SK-N-SH (cell line): ENCODE measurements at regions not wholly inside any gene's neighbourhood (a gene's known extent, or its start where the extent isn't known, plus 50 kb on each side); places are given as distances from the start of the nearest gene placed in this dataset.

Experiments
- CTCF ChIA-PET: fragments of 300-600, 350-600 bp; formaldehyde crosslinking; extraction: SDS; loops from one replicate; lab custom pipeline; 2021; lab: Yijun Ruan, JAX
- POLR2A ChIA-PET: fragments of 350-600 bp; sonication (Branson Sonifier 250); formaldehyde crosslinking; extraction: SDS; loops from one replicate; lab custom pipeline; 2020; ENCODE audit warnings: antibody characterized with exemption, inconsistent platforms; lab: Yijun Ruan, JAX
- DNase-seq: peaks from one replicate; pipeline ENCODE4 v3.0.0; 2012
- H2AFZ ChIP-seq: fragments of 200-600 bp; sonication (generic); 2 replicates; pipeline ENCODE4 v1.8.1; 2016; ENCODE audit warnings: antibody characterized with exemption, mild to moderate bottlenecking, low read depth
- H3F3A ChIP-seq: fragments of 200-600 bp; sonication (generic); replicated peaks from 2 replicates; pipeline ENCODE3; 2016; ENCODE audit warnings: antibody characterized with exemption, mild to moderate bottlenecking; ENCODE audit not compliant: insufficient read depth
- H3K27ac ChIP-seq, 2 experiments: fragments of 200-500 bp in 1 of 2; fragments of 200-600 bp in 1 of 2; sonication (Bioruptor generic) in 1 of 2; sonication (generic), shearing (Covaris generic) in 1 of 2; 2 replicates each; pipeline versions ENCODE4 v1.5.1 to v1.6.1; 2014 to 2016; ENCODE audit warnings: low read depth in 2 of 2, inconsistent platforms in 1 of 2, low read length in 1 of 2, mild to moderate bottlenecking in 1 of 2, mixed read lengths in 1 of 2
- H3K27me3 ChIP-seq: fragments of 200-600 bp; sonication (generic), shearing (Covaris generic); 2 replicates; pipeline ENCODE4 v1.6.1; 2016; ENCODE audit warnings: mixed run types; ENCODE audit not compliant: insufficient read depth
- H3K36me3 ChIP-seq, 2 experiments: fragments of 200-500 bp in 1 of 2; fragments of 200-600 bp in 1 of 2; sonication (Bioruptor generic) in 1 of 2; sonication (generic) in 1 of 2; replicated peaks in 1 of 2; 2 replicates each; pipeline versions ENCODE3 to v1.5.1; 2014 to 2016; ENCODE audit warnings: low read length in 1 of 2, mild to moderate bottlenecking in 1 of 2; ENCODE audit not compliant: insufficient read depth in 2 of 2, control insufficient read depth in 1 of 2
- H3K4me1 ChIP-seq, 2 experiments: fragments of 200-500 bp in 1 of 2; fragments of 200-600 bp in 1 of 2; sonication (Bioruptor generic) in 1 of 2; sonication (generic), shearing (Covaris generic) in 1 of 2; 2 replicates each; pipeline versions ENCODE4 v1.5.1 to v1.6.1; 2014 to 2016; ENCODE audit warnings: low read depth in 1 of 2, low read length in 1 of 2, mixed run types in 1 of 2; ENCODE audit not compliant: insufficient read depth in 2 of 2, control insufficient read depth in 1 of 2
- H3K4me2 ChIP-seq: fragments of 200-600 bp; sonication (generic), shearing (Covaris generic); 2 replicates; pipeline ENCODE4 v1.6.1; 2017; ENCODE audit warnings: mixed run types
- H3K4me3 ChIP-seq, 2 experiments: fragments of 200-500 bp in 1 of 2; fragments of 200-600 bp in 1 of 2; sonication (Bioruptor generic) in 1 of 2; sonication (generic), shearing (Covaris generic) in 1 of 2; 2 replicates each; pipeline versions ENCODE4 v1.5.1 to v1.8.1; 2014 to 2016; ENCODE audit warnings: low read depth in 2 of 2, inconsistent platforms in 1 of 2, low read length in 1 of 2, mild to moderate bottlenecking in 1 of 2, mixed read lengths in 1 of 2, moderate library complexity in 1 of 2
- H3K79me2 ChIP-seq: fragments of 200-600 bp; sonication (generic); 2 replicates; pipeline ENCODE4 v1.8.1; 2017; ENCODE audit warnings: mild to moderate bottlenecking; ENCODE audit not compliant: insufficient read depth
- H3K9ac ChIP-seq: fragments of 200-600 bp; sonication (generic); 2 replicates; pipeline ENCODE4 v1.6.1; 2017; ENCODE audit warnings: mixed run types
- H3K9me2 ChIP-seq: fragments of 200-600 bp; sonication (generic); 2 replicates; pipeline ENCODE4 v1.6.1; 2017; ENCODE audit warnings: mixed run types
- H3K9me3 ChIP-seq: fragments of 200-600 bp; sonication (generic); 2 replicates; pipeline ENCODE4 v1.6.1; 2017; ENCODE audit warnings: mixed run types, mild to moderate bottlenecking, moderate library complexity
- H4K20me1 ChIP-seq: fragments of 200-600 bp; sonication (generic); 2 replicates; pipeline ENCODE4 v1.6.1; 2017; ENCODE audit warnings: mild to moderate bottlenecking, mixed run types; ENCODE audit not compliant: insufficient read depth
- EP300 ChIP-seq, 2 experiments: IDR thresholded peaks; 2 replicates each; pipeline versions ENCODE4 v1.4.0 to v1.6.1; 2012; ENCODE audit warnings: borderline replicate concordance in 1 of 2, low read depth in 1 of 2, low read length in 1 of 2
- FOSL2 ChIP-seq: IDR thresholded peaks from 2 replicates; pipeline ENCODE4 v1.4.0; 2012; ENCODE audit warnings: low read depth, mild to moderate bottlenecking, moderate library complexity, borderline replicate concordance
- FOXJ3 ChIP-seq: sonication (generic); formaldehyde crosslinking; IDR thresholded peaks from 2 replicates; pipeline ENCODE4 v1.5.1; 2020; ENCODE audit warnings: mild to moderate bottlenecking, missing genetic modification reagents
- FOXM1 ChIP-seq: IDR thresholded peaks from 2 replicates; pipeline ENCODE4 v1.4.0; 2012; ENCODE audit warnings: low read depth, mild to moderate bottlenecking
- GABPA ChIP-seq: IDR thresholded peaks from 2 replicates; pipeline ENCODE4 v1.4.0; 2012; ENCODE audit warnings: low read depth, mild to moderate bottlenecking
- GATA2 ChIP-seq: sonication (generic); formaldehyde crosslinking; IDR thresholded peaks from 2 replicates; pipeline ENCODE4 v1.5.0; 2020; ENCODE audit warnings: mild to moderate bottlenecking, missing genetic modification reagents
- MEF2A ChIP-seq: IDR thresholded peaks from 2 replicates; pipeline ENCODE4 v1.4.0; 2012; ENCODE audit warnings: low read depth, borderline replicate concordance
- MXI1 ChIP-seq: IDR thresholded peaks from 2 replicates; pipeline ENCODE4 v1.6.1; 2012; ENCODE audit warnings: mild to moderate bottlenecking, low read depth, low read length, improper control_type of control experiment
- POLR2AphosphoS5 ChIP-seq: IDR thresholded peaks from 2 replicates; pipeline ENCODE4 v1.6.1; 2012; ENCODE audit warnings: low read depth, low read length
- RCOR1 ChIP-seq: fragments of 150-350 bp; IDR thresholded peaks from 2 replicates; pipeline ENCODE4 v1.6.1; 2017; ENCODE audit warnings: antibody characterized with exemption, low read length
- RXRA ChIP-seq: IDR thresholded peaks from 2 replicates; pipeline ENCODE4 v1.4.0; 2012; ENCODE audit warnings: low read depth, mild to moderate bottlenecking, borderline replicate concordance
- SMC3 ChIP-seq: IDR thresholded peaks from 2 replicates; pipeline ENCODE4 v1.6.1; 2012; ENCODE audit warnings: low read depth, low read length, improper control_type of control experiment
- TCF12 ChIP-seq: IDR thresholded peaks from 2 replicates; pipeline ENCODE4 v1.4.0; 2012
- TEAD4 ChIP-seq: IDR thresholded peaks from 2 replicates; pipeline ENCODE4 v1.4.0; 2012; ENCODE audit warnings: mild to moderate bottlenecking, borderline replicate concordance; ENCODE audit not compliant: insufficient read depth
- USF1 ChIP-seq: IDR thresholded peaks from 2 replicates; pipeline ENCODE4 v1.4.0; 2012; ENCODE audit warnings: low read depth, borderline replicate concordance
- YY1 ChIP-seq: IDR thresholded peaks from 2 replicates; pipeline ENCODE4 v1.4.0; 2012; ENCODE audit warnings: low read depth, mild to moderate bottlenecking
- WGBS: methylation state at CpG from one replicate; pipeline ENCODE4 v1.1.6; 2017; ENCODE audit warnings: low lambda C conversion rate; 5-methylcytosine and 5-hydroxymethylcytosine counted together
- TF ChIP-seq, protein P1 (sequence below): IDR thresholded peaks from 2 replicates; pipeline ENCODE4 v1.4.0; 2012; ENCODE audit warnings: low read depth
- TF ChIP-seq, protein P2 (sequence below): fragments of 150-350 bp; IDR thresholded peaks from 2 replicates; pipeline ENCODE4 v1.6.1; 2016; ENCODE audit warnings: mild to moderate bottlenecking, low read depth, low read length

- Histone ChIP-seq H2AFZ (no peak overlapping the region), H3K27me3 (no peaks in the 10 kb centered on the region), H3K9me3 (no peaks in the 10 kb centered on the region), H3F3A (no peaks in the 10 kb centered on the region), H3K4me2 (no peak overlapping the region), H3K9ac (no peak overlapping the region), H3K4me3 (no peak overlapping the region), H3K27ac (no peak overlapping the region), H3K36me3 (no peaks in the 10 kb centered on the region), H4K20me1 (no peaks in the 10 kb centered on the region), H3K4me1 (peaks cover 0 to 32% of the 10 kb centered on the region in 2 experiments; a peak in 2 of 4 replicates), H3K9me2 (no peaks in the 10 kb centered on the region), H3K79me2 (no peaks in the 10 kb centered on the region)
- CTCF ChIA-PET: interaction anchor here (0.9 kb wide), 1 partner anchor 61 kb away, joined by 3 read pairs; no protein-coding TSS in a partner anchor
- WGBS: 78% methylated on average over 15 of the region's 16 CpGs
- no peak for DNase-seq
- TF ChIP-seq USF1 (no peak), FOSL2 (no peak)
- POLR2A ChIA-PET: interaction anchor here (0.5 kb wide), 1 partner anchor 908 kb away, joined by 3 read pairs; no protein-coding TSS in a partner anchor
Observed at GRCh38 chr2:8477552-8478470, 204.0 kb upstream of the ID2 start.

- Histone ChIP-seq H3K27me3 (no peaks in the 10 kb centered on the region), H3K79me2 (no peaks in the 10 kb centered on the region), H3K4me3 (no peak overlapping the region), H4K20me1 (no peaks in the 10 kb centered on the region), H3K9me2 (no peaks in the 10 kb centered on the region), H2AFZ (no peak overlapping the region), H3F3A (no peaks in the 10 kb centered on the region), H3K9ac (no peak overlapping the region), H3K4me2 (no peak overlapping the region), H3K27ac (no peak overlapping the region), H3K4me1 (peaks cover 0 to 32% of the 10 kb centered on the region in 2 experiments; a peak in 2 of 4 replicates), H3K9me3 (no peaks in the 10 kb centered on the region), H3K36me3 (no peaks in the 10 kb centered on the region)
- no peak for TF ChIP-seq MEF2A
- TF ChIP-seq YY1: no peak
- TF ChIP-seq GABPA: no peak
- TF ChIP-seq SMC3: no peak
- TF ChIP-seq POLR2AphosphoS5: no peak
- TF ChIP-seq, protein P1, sequence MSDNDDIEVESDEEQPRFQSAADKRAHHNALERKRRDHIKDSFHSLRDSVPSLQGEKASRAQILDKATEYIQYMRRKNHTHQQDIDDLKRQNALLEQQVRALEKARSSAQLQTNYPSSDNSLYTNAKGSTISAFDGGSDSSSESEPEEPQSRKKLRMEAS: no peak
- TF ChIP-seq TEAD4: no peak
- CTCF ChIA-PET: interaction anchor here (0.9 kb wide), 1 partner anchor 60 kb away, joined by 3 read pairs; no protein-coding TSS in a partner anchor
- 74% methylated on average over 4 of the region's 4 CpGs for WGBS
- DNase-seq: no peak
- POLR2A ChIA-PET: interaction anchor here (1.6 kb wide), 1 partner anchor 204 kb away, joined by 11 read pairs; the partner anchor contains the start of gene ID2
Observed at GRCh38 chr2:8478471-8478793, 203.4 kb upstream of the ID2 start.

- no peaks in the 10 kb centered on the region for H3F3A ChIP-seq
- ChIA-PET CTCF (interaction anchor here (0.9 to 1.2 kb wide), 2 partner anchors 45 to 60 kb away, joined by 3 read pairs; no protein-coding TSS in a partner anchor), POLR2A (interaction anchor here (1.6 kb wide), 1 partner anchor 203 kb away, joined by 11 read pairs; the partner anchor contains the start of gene ID2)
- H3K27me3 ChIP-seq: no peaks in the 10 kb centered on the region
- H3K4me1 ChIP-seq: peaks cover 0 to 32% of the 10 kb centered on the region in 2 experiments; a peak in 2 of 4 replicates
- H3K4me2 ChIP-seq: no peak overlapping the region
- H2AFZ ChIP-seq: no peak overlapping the region
- peak overlapping the region in 1 of 2 experiments; percentile 19; a peak in 1 of 4 replicates for H3K27ac ChIP-seq
- H3K36me3 ChIP-seq: no peaks in the 10 kb centered on the region
- H3K9me3 ChIP-seq: no peaks in the 10 kb centered on the region
- H3K9me2 ChIP-seq: no peaks in the 10 kb centered on the region
- H3K4me3 ChIP-seq: no peak overlapping the region
- H4K20me1 ChIP-seq: no peaks in the 10 kb centered on the region
- H3K9ac ChIP-seq: no peak overlapping the region
- WGBS: 68% methylated on average over 12 of the region's 12 CpGs
- no peaks in the 10 kb centered on the region for H3K79me2 ChIP-seq
- peak; percentile 79 for DNase-seq
- no peak for TF ChIP-seq SMC3
- TF ChIP-seq FOXM1: no peak
- no peak for TF ChIP-seq RXRA
- TF ChIP-seq, protein P2, sequence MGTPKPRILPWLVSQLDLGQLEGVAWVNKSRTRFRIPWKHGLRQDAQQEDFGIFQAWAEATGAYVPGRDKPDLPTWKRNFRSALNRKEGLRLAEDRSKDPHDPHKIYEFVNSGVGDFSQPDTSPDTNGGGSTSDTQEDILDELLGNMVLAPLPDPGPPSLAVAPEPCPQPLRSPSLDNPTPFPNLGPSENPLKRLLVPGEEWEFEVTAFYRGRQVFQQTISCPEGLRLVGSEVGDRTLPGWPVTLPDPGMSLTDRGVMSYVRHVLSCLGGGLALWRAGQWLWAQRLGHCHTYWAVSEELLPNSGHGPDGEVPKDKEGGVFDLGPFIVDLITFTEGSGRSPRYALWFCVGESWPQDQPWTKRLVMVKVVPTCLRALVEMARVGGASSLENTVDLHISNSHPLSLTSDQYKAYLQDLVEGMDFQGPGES: no peak
- no peak for TF ChIP-seq TCF12
- TF ChIP-seq RCOR1: peak; percentile 25; the same call in 1 of the 2 replicates
- TF ChIP-seq FOXJ3: peak; percentile 60; the same call in 1 of the 2 replicates
- TF ChIP-seq EP300 (IDR thresholded peaks at IDR 0.05; ENCODE audit: borderline replicate concordance in 1 of 2, low read depth in 1 of 2, low read length in 1 of 2): peak in 1 of 2 experiments; percentile 57; a peak in 2 of 4 replicates
- no peak for TF ChIP-seq MEF2A
- TF ChIP-seq MXI1: peak; percentile 27; the same call in 1 of the 2 replicates
- peak; percentile 89 for TF ChIP-seq GATA2
- TF ChIP-seq POLR2AphosphoS5: no peak
Observed at GRCh38 chr2:8479298-8479697, 202.6 kb upstream of the ID2 start.
